ENCODE measurements at regions not wholly inside any gene's neighbourhood (a gene's known extent, or its start where the extent isn't known, plus 50 kb on each side); places are given as distances from the start of the nearest gene placed in this dataset.
A peak's percentile ranks its signal among the peaks of the same experiment; 100 is the strongest.

DNA sequence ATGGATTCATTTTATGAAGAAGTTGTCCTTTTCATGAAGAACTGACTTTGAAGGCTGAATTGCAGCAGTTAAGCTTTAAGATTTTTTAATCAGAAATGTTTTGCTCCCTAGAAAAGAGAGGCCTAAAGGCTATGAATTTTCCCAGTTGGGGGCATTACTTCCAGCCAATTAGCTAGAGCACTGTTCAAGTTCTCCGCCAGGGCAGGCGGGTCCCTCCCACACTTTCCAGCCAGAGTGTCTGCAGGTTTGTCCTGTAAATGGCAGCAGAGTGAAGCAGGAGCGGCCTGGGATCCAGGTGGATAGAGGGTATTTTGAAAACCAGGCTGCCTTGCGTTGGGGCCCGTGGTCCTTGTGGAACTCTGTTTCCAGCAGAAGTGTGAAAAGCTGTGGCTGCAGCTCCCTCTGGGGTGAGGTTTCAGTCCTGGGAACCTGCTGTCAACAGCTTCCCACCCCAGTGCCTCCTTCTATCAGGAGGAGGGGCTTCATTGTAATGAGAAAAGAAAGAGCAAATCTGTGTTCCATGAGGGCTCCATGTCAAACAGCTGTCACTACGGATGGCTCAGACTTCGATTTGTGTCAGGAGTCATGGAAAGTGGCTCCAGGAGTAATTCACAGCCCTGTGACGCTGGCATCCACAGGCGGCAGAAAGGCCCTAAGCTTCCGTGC lies 210.7 kb upstream of the TMEM132C start:
- Histone ChIP-seq H2BK15ac (ENCODE audit: low read length) (no peak overlapping the region), H3K56ac (replicated peaks; ENCODE audit: insufficient read length, low read depth, low read length) (no peak overlapping the region), H2BK120ac (replicated peaks; ENCODE audit: low read depth, low read length) (no peak overlapping the region), H4K5ac (ENCODE audit: insufficient read length, low read depth, low read length) (no peak overlapping the region), H3K79me2 (ENCODE audit: control insufficient read depth in 1 of 2, insufficient read depth in 2 of 2, low read length in 2 of 2) (no peaks in the 10 kb centered on the region), H4K91ac (replicated peaks; ENCODE audit: insufficient read length, low read length) (no peak overlapping the region), H2BK20ac (ENCODE audit: low read length) (no peak overlapping the region), H2AFZ (ENCODE audit: low read length) (no peak overlapping the region), H3K23ac (ENCODE audit: insufficient read length) (no peak overlapping the region), H3K27me3 (replicated peaks in 1 of 4; ENCODE audit: control insufficient read depth in 3 of 4, extremely low read depth in 1 of 4, insufficient read depth in 3 of 4, low read length in 3 of 4) (no peaks in the 10 kb centered on the region), H2AK5ac (ENCODE audit: low read depth, low read length) (no peak overlapping the region), H3K9me3 (ENCODE audit: insufficient read depth in 2 of 2, low read depth in 1 of 2, low read length in 1 of 2) (no peaks in the 10 kb centered on the region), H2BK5ac (ENCODE audit: low read depth, low read length) (no peak overlapping the region), H3K4ac (replicated peaks; ENCODE audit: insufficient read length, low read depth, low read length) (no peak overlapping the region), H3K79me1 (ENCODE audit: low read depth, low read length) (no peaks in the 10 kb centered on the region), H3K27ac (ENCODE audit: low read depth, low read length) (no peak overlapping the region), H3K18ac (ENCODE audit: extremely low read depth, low read length) (no peak overlapping the region), H4K8ac (ENCODE audit: extremely low read depth, insufficient read depth, low read length) (no peak overlapping the region), H3K14ac (ENCODE audit: insufficient read length) (no peak overlapping the region), H3K4me3 (ENCODE audit: extremely low read depth in 1 of 4, insufficient read depth in 2 of 4, low read depth in 3 of 4, low read length in 4 of 4) (no peak overlapping the region), H4K20me1 (replicated peaks in 1 of 2; ENCODE audit: control insufficient read depth in 1 of 2, insufficient read depth in 2 of 2, low read length in 2 of 2) (peaks cover 0 to 4% of the 10 kb centered on the region in 2 experiments), H3K23me2 (ENCODE audit: low read depth, low read length) (peaks cover 2% of the 10 kb centered on the region; the same call in 1 of the 2 replicates), H3K4me1 (replicated peaks in 1 of 4; ENCODE audit: control insufficient read depth in 3 of 4, insufficient read depth in 4 of 4, low read length in 3 of 4) (peaks cover 2 to 11% (median 6%) of the 10 kb centered on the region in 4 experiments; a peak in 6 of 7 replicates), H3K9ac (replicated peaks in 1 of 4; ENCODE audit: extremely low read depth in 1 of 4, low read depth in 3 of 4, low read length in 3 of 4) (no peak overlapping the region), H2BK12ac (ENCODE audit: low read depth, low read length) (no peak overlapping the region), H3K36me3 (ENCODE audit: control insufficient read depth in 2 of 4, insufficient read depth in 4 of 4, low read length in 3 of 4) (no peaks in the 10 kb centered on the region), H3K4me2 (ENCODE audit: insufficient read depth in 1 of 2, low read depth in 2 of 2, low read length in 2 of 2) (peak overlapping the region in 1 of 2 experiments; percentile 2; a peak in 1 of 4 replicates)
- ChIA-PET CTCF (ENCODE audit: partially characterized antibody) (interaction anchor here (1.0 to 6.1 kb wide), 4 partner anchors 9 to 345 kb away, joined by 3 to 37 read pairs (median 4); no protein-coding TSS in a partner anchor), POLR2A (ENCODE audit: partially characterized antibody) (no interaction called here)
- WGBS, 2 experiments (ENCODE audit: extremely low coverage in 1 of 2, insufficient coverage in 1 of 2, insufficient read length in 1 of 2, insufficient replicate concordance in 2 of 2, low coverage in 1 of 2, low lambda C conversion rate in 2 of 2, missing lambda C conversion rate in 1 of 2): 62% methylated on average over 10 of the region's 10 CpGs; no CpG with 5 or more reads in 1 of the 2 experiments
- peak in 1 of 2 experiments; percentile 54 for DNase-seq (ENCODE audit: low read depth in 1 of 2, low spot score in 2 of 2)
- FAIRE-seq: no peak
- TF ChIP-seq PHF8 (conservative IDR thresholded peaks at IDR 0.05; ENCODE audit: low read depth, low read length) (no peak), RAD21 (IDR thresholded peaks at IDR 0.05 in 1 of 2, conservative IDR thresholded peaks at IDR 0.05 in 1 of 2; ENCODE audit: low read depth in 2 of 2, low read length in 2 of 2) (peak; percentile 18 to 24; a peak in 2 of 4 replicates), NRF1 (IDR thresholded peaks at IDR 0.05; ENCODE audit: low read depth, low read length) (no peak), EP300 (IDR thresholded peaks at IDR 0.05; ENCODE audit: borderline replicate concordance in 1 of 2, low read depth in 2 of 2, low read length in 2 of 2) (no peak), TEAD4 (IDR thresholded peaks at IDR 0.05; ENCODE audit: low read depth, low read length) (no peak), ZNF274 (IDR thresholded peaks at IDR 0.05; ENCODE audit: borderline replicate concordance, extremely low read depth, low read length) (no peak), JUND (IDR thresholded peaks at IDR 0.05; ENCODE audit: low read length) (no peak), BCL11A (IDR thresholded peaks at IDR 0.05; ENCODE audit: low read depth in 2 of 2, low read length in 2 of 2) (no peak), JUN (IDR thresholded peaks at IDR 0.05; ENCODE audit: low read depth, low read length) (no peak), RFX5 (IDR thresholded peaks at IDR 0.05; ENCODE audit: borderline replicate concordance, low read depth, low read length) (no peak), SP2 (IDR thresholded peaks at IDR 0.05; ENCODE audit: low read length) (no peak), KDM1A (IDR thresholded peaks at IDR 0.05; ENCODE audit: borderline replicate concordance, low read length) (no peak)
